ENCODE measurements at regions not wholly inside any gene's neighbourhood (a gene's known extent, or its start where the extent isn't known, plus 50 kb on each side); places are given as distances from the start of the nearest gene placed in this dataset.

- DNase-seq (ENCODE audit: extremely low read depth, low read depth) = no peak
- TF ChIP-seq CTCF (IDR thresholded peaks at IDR 0.05; ENCODE audit: low read depth, low read length) = no peak
These were observed 268.4 kb downstream of the GPD2 start for GRCh38 chr2:156704617-156705016.

- TF ChIP-seq CTCF (IDR thresholded peaks at IDR 0.05; ENCODE audit: low read depth, low read length) = no peak
- DNase-seq (ENCODE audit: extremely low read depth, low read depth) = no peak
These were observed 270.4 kb downstream of the GPD2 start for GRCh38 chr2:156706576-156706975.

DNA sequence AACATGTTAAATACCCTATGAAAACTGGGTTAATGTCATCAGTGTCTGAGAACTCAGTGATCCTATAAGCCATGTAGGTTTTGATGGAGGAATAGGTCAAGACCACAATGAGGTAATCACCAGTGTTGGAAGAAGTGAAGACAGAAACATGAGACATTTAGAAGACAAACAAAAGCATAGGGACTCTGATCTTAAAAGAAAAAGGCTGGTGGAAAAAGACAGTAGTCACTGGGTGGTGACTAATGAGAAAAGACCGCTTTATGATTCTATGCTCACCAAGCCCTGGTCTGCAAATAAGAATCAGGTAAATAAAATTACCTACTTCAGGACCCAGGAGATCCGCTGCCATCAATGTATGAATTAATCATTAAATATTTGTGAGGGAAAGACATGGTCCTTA is 271.9 kb downstream of the GPD2 start:
- TF ChIP-seq CTCF (IDR thresholded peaks at IDR 0.05; ENCODE audit: low read depth, low read length) = no peak
- DNase-seq (ENCODE audit: extremely low read depth, low read depth) = no peak

GRCh38 chr2:156709091-156709490 is 272.9 kb downstream of the GPD2 start:
- no peak for TF ChIP-seq CTCF (IDR thresholded peaks at IDR 0.05; ENCODE audit: low read depth, low read length)
- no peak for DNase-seq (ENCODE audit: extremely low read depth, low read depth)

- TF ChIP-seq CTCF (IDR thresholded peaks at IDR 0.05; ENCODE audit: low read depth, low read length) = no peak
- no peak for DNase-seq (ENCODE audit: extremely low read depth, low read depth)
These were observed 282.9 kb downstream of the GPD2 start for GRCh38 chr2:156719036-156719435.

DNA sequence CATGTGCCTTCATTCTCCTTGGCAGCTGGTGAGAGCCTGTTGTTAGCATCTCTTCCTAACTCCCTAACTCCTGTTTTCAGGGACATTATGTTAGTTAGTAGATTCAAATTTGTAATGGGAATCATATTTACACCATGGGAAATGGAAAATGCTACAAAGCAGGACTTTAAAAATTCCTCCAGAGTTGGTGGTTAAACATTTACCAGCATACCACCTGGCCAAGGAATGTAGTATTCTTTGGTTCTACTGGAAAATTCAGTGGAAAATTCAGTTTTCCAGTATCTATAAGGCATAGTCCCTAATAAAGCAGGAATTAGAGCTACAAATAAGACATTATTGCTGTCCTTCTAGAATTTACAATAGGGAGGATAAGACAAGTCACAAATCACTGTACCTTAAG is 291.7 kb downstream of the GPD2 start:
- no peak for DNase-seq (ENCODE audit: extremely low read depth, low read depth)
- no peak for TF ChIP-seq CTCF (IDR thresholded peaks at IDR 0.05; ENCODE audit: low read depth, low read length)

GRCh38 chr2:156728328-156728727 is 292.1 kb downstream of the GPD2 start:
- TF ChIP-seq CTCF (IDR thresholded peaks at IDR 0.05; ENCODE audit: low read depth, low read length) = no peak
- DNase-seq (ENCODE audit: extremely low read depth, low read depth) = no peak

All from AG09319 (cell line).